Vagina (tissue), 2 donors: ENCODE measurements at regions not wholly inside any gene's neighbourhood (a gene's known extent, or its start where the extent isn't known, plus 50 kb on each side); places are given as distances from the start of the nearest gene placed in this dataset.

Experiments
- DNase-seq, 2 donors: peaks; one replicate each; pipeline ENCODE4 v3.0.0-alpha.2; 2017; ENCODE audit errors: extremely low spot score in 2 of 2
- H3K27ac ChIP-seq: fragments of 200-600 bp; sonication (generic); one replicate; pipeline ENCODE4 v1.5.1; 2019
- H3K27me3 ChIP-seq: fragments of 200-600 bp; sonication (generic); one replicate; pipeline ENCODE4 v1.5.1; 2019
- H3K36me3 ChIP-seq, 2 donors: fragments of 200-600 bp; sonication (generic); one replicate each; pipeline ENCODE4 v1.5.1; 2017 to 2019
- H3K4me1 ChIP-seq: fragments of 200-600 bp; sonication (generic); one replicate; pipeline ENCODE4 v1.5.1; 2019
- H3K4me3 ChIP-seq, 2 donors: fragments of 200-600 bp; sonication (generic); 1 replicate in 1 of 2; 2 replicates in 1 of 2; pipeline ENCODE4 v1.5.1; 2016 to 2019
- H3K9me3 ChIP-seq: fragments of 200-600 bp; sonication (generic); one replicate; pipeline ENCODE4 v1.5.1; 2019
- CTCF ChIP-seq, 3 experiments: fragments of 450-650 bp in 2 of 3; fragments of 200-600 bp in 1 of 3; sonication (generic) in 1 of 3; IDR thresholded peaks; one replicate each; pipeline ENCODE4 v1.5.1; 2017 to 2019; ENCODE audit warnings: antibody characterized with exemption in 3 of 3, mild to moderate bottlenecking in 2 of 3, moderate library complexity in 2 of 3
- POLR2A ChIP-seq, 2 donors: fragments of 450-650 bp; IDR thresholded peaks; one replicate each; pipeline ENCODE4 v1.6.1; 2017; ENCODE audit warnings: antibody characterized with exemption in 2 of 2, mild to moderate bottlenecking in 2 of 2, moderate library complexity in 2 of 2
- POLR2AphosphoS5 ChIP-seq, 2 donors: sonication (generic); formaldehyde crosslinking; IDR thresholded peaks; one replicate each; pipeline ENCODE4 v1.9.0; 2017; ENCODE audit warnings: antibody characterized with exemption in 2 of 2, mild to moderate bottlenecking in 2 of 2, low read depth in 1 of 2; ENCODE audit not compliant: insufficient read depth in 1 of 2
- intact Hi-C: fragments of 100-400 bp; cut with DNase I; formaldehyde crosslinking; loops from one replicate; pipeline ENCODE4 v1.15.1; 2023

GRCh38 chr15:97680606-97681220, 279.8 kb upstream of the ARRDC4 start:
- intact Hi-C loops = no loop called here
- Histone ChIP-seq H3K27me3 (no peaks in the 10 kb centered on the region), H3K4me3 (no peak overlapping the region), H3K9me3 (no peaks in the 10 kb centered on the region), H3K4me1 (no peaks in the 10 kb centered on the region), H3K27ac (no peak overlapping the region), H3K36me3 (no peaks in the 10 kb centered on the region)
- TF ChIP-seq POLR2AphosphoS5 (IDR thresholded peaks at IDR 0.05; ENCODE audit: insufficient read depth in 1 of 2, low read depth in 1 of 2) (no peak), CTCF (IDR thresholded peaks at IDR 0.05) (no peak), POLR2A (IDR thresholded peaks at IDR 0.05) (no peak)
- DNase-seq = no peak

GRCh38 chr15:97683831-97684230, 276.7 kb upstream of the ARRDC4 start:
- H3K9me3 ChIP-seq = no peaks in the 10 kb centered on the region
- TF ChIP-seq POLR2AphosphoS5 (IDR thresholded peaks at IDR 0.05; ENCODE audit: insufficient read depth in 1 of 2, low read depth in 1 of 2) (no peak), CTCF (IDR thresholded peaks at IDR 0.05) (no peak), POLR2A (IDR thresholded peaks at IDR 0.05) (no peak)
- H3K27ac ChIP-seq = no peak overlapping the region
- intact Hi-C loops = no loop called here
- H3K36me3 ChIP-seq = no peaks in the 10 kb centered on the region
- no peaks in the 10 kb centered on the region for H3K4me1 ChIP-seq
- H3K4me3 ChIP-seq = no peak overlapping the region
- no peaks in the 10 kb centered on the region for H3K27me3 ChIP-seq
- DNase-seq = no peak

GRCh38 chr15:97684249-97684648, 276.3 kb upstream of the ARRDC4 start:
- DNase-seq = no peak
- Histone ChIP-seq H3K27ac (no peak overlapping the region), H3K9me3 (no peaks in the 10 kb centered on the region), H3K27me3 (no peaks in the 10 kb centered on the region), H3K4me1 (no peaks in the 10 kb centered on the region), H3K36me3 (no peaks in the 10 kb centered on the region), H3K4me3 (no peak overlapping the region)
- intact Hi-C loops = no loop called here
- no peak for TF ChIP-seq CTCF (IDR thresholded peaks at IDR 0.05)
- TF ChIP-seq POLR2AphosphoS5 (IDR thresholded peaks at IDR 0.05; ENCODE audit: insufficient read depth in 1 of 2, low read depth in 1 of 2) = no peak

GRCh38 chr15:97686324-97686723, 274.2 kb upstream of the ARRDC4 start:
- TF ChIP-seq CTCF (IDR thresholded peaks at IDR 0.05) (no peak), POLR2AphosphoS5 (IDR thresholded peaks at IDR 0.05; ENCODE audit: insufficient read depth in 1 of 2, low read depth in 1 of 2) (no peak), POLR2A (IDR thresholded peaks at IDR 0.05) (no peak)
- intact Hi-C loops = no loop called here
- no peak for DNase-seq
- Histone ChIP-seq H3K27me3 (no peaks in the 10 kb centered on the region), H3K4me3 (no peak overlapping the region), H3K4me1 (no peaks in the 10 kb centered on the region), H3K9me3 (no peaks in the 10 kb centered on the region), H3K36me3 (no peaks in the 10 kb centered on the region), H3K27ac (no peak overlapping the region)

- no peaks in the 10 kb centered on the region for H3K4me1 ChIP-seq
- no peak overlapping the region for H3K4me3 ChIP-seq
- H3K27ac ChIP-seq = no peak overlapping the region
- TF ChIP-seq POLR2A (IDR thresholded peaks at IDR 0.05) (no peak), CTCF (IDR thresholded peaks at IDR 0.05) (no peak), POLR2AphosphoS5 (IDR thresholded peaks at IDR 0.05; ENCODE audit: insufficient read depth in 1 of 2, low read depth in 1 of 2) (no peak)
- intact Hi-C loops = no loop called here
- H3K9me3 ChIP-seq = no peaks in the 10 kb centered on the region
- no peak for DNase-seq
- H3K36me3 ChIP-seq = no peaks in the 10 kb centered on the region
- H3K27me3 ChIP-seq = no peaks in the 10 kb centered on the region
Measured at GRCh38 chr15:97687654-97688053, 272.8 kb upstream of the ARRDC4 start.
